ENCODE measurements at regions not wholly inside any gene's neighbourhood (a gene's known extent, or its start where the extent isn't known, plus 50 kb on each side); places are given as distances from the start of the nearest gene placed in this dataset.

GRCh38 chr13:111456452-111457230 lies 136.2 kb downstream of the TEX29 start:
- DNase-seq (ENCODE audit: low spot score): no peak

GRCh38 chr13:111458001-111458531 lies 137.6 kb downstream of the TEX29 start:
- no peak for DNase-seq (ENCODE audit: low spot score)

- no peak for DNase-seq (ENCODE audit: low spot score)
Observed at GRCh38 chr13:111458739-111459138, 138.3 kb downstream of the TEX29 start.

GRCh38 chr13:111459803-111460547 lies 139.5 kb downstream of the TEX29 start:
- no peak for DNase-seq (ENCODE audit: low spot score)

GRCh38 chr13:111460548-111461444 lies 140.4 kb downstream of the TEX29 start:
- DNase-seq (ENCODE audit: low spot score): peak; percentile 67

- DNase-seq (ENCODE audit: low spot score): no peak
Observed at GRCh38 chr13:111461445-111462149, 141.2 kb downstream of the TEX29 start.

DNA sequence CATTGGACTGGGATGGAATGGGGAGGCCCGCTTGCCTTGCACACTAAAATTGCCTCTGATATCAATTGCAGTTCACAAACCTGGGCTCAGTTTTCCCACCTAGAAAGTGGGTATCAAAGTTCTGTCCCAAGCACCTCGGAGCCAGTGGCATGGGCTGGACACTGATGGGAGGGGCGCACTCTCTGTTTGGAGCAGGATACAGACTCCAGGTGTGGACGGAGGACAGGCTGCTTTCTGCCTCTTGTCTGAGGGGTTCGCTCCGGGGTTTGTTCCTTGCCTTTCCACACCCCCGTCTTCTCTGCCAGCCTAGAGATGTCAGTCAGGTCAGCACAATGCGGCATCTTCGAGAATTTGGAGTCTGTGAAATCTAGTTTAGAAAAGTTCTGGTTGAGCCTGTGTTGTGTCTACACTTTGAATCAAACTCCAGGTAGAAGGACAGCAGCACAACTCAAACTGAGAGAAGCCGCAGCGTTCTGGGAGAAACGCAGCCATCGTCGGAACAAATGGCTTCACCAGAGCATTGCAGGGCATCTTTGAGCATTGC lies 141.9 kb downstream of the TEX29 start:
- peak; percentile 22 for DNase-seq (ENCODE audit: low spot score)

GRCh38 chr13:111462944-111463343 lies 142.5 kb downstream of the TEX29 start:
- no peak for DNase-seq (ENCODE audit: low spot score)

DNA sequence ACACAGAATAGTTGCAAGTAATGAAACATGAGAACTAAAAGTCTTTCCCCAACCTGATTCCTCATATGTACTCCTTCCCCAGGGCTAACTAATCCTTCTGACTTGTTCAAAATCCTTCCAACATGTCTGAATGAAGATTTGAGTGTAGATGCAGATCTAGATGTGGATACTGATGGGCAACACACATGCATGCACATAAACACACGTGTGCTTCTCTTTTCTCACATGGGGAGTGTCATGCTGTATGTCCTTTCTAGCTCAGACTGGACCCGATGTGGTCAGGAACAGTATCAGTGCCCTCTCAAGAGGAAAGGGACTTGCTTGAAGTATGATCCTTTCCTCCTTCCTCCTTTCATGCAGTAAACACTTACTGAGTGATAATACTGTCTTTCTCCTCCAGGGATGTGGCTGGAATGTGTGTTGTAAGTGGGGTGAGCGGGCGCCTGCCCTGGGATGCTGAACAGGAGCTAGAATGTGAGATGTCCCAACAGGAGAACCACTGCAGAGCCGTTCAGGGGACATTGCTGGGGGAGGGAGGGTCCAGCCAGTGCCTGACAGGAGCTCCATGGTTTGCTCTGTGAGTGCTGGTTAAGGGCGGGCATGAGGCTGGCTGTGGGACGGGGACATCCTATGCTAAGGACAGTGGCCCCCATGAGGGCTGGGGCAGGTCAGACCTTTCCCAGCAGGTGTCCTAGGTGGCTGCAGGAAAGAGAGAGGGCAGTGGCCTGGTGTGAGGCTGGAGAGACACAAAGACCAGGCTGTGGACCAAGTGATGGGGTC lies 146.9 kb downstream of the TEX29 start:
- no peak for DNase-seq (ENCODE audit: low spot score)

DNA sequence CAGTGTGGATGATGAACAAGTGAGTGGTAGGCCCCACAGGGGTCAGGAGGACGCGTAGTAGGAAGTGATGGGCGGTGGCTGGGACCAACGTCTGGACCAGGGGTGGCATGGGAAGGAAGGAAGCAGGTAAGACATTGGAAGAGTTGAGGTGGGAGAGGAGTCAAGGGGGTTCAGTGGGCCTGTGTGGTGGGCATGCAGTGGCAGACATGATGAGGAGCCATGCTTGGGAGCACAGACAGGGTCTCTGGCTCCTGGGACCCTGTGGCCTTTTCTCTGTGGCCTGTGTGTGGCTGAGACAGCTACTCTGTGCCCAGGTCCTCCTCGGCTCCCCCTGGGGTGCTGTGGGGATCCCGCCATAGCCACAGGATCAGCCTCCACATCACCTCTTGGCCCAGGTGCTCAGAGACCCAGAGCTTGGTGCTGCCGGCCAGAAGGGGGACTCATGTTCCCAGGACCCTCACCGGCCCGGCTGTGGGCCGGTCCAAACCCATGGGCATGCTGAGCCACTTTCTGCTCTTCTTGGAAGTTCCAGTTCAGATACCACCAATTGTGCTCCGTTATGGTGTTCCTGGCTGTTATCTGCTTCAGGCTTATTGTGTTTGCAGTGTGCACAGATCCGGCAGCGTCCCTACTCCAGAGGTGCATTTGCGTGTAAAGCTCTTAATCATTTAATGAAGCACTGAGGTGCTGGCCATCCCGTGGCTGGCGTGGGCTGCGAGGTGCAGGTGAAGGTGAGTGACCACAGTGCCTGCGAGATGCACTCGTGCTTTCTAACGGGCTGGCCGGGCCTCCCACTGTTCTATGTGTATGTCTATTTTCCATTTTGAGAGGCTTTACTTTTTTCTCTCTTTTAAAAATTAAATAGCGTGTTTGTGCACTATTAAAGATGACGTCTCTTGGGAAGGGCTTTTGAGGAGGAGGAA lies 147.9 kb downstream of the TEX29 start:
- no peak for DNase-seq (ENCODE audit: low spot score)

DNA sequence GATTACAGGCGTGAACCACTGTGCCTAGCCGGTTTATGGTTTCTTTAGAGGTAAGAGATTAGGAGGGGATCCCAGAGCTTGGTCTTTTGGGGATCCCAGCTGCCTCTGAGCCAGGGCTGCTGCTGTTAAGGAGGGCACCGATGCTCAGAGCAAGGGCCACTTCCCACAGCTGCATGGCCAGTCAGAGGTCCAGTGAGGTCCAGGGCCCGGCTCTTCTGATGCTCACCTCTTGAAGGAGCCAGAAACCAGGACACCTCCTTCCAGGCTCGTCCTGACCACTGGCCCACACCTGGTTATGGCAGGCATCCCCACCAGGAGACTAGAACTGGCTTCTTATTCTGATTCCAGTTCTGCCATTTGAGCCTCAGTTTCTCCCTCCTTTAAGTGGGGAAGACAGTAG lies 149.0 kb downstream of the TEX29 start:
- no peak for DNase-seq (ENCODE audit: low spot score)

GRCh38 chr13:111469916-111470506 lies 149.6 kb downstream of the TEX29 start:
- DNase-seq (ENCODE audit: low spot score): no peak

- no peak for DNase-seq (ENCODE audit: low spot score)
Observed at GRCh38 chr13:111470933-111471332, 150.5 kb downstream of the TEX29 start.

DNA sequence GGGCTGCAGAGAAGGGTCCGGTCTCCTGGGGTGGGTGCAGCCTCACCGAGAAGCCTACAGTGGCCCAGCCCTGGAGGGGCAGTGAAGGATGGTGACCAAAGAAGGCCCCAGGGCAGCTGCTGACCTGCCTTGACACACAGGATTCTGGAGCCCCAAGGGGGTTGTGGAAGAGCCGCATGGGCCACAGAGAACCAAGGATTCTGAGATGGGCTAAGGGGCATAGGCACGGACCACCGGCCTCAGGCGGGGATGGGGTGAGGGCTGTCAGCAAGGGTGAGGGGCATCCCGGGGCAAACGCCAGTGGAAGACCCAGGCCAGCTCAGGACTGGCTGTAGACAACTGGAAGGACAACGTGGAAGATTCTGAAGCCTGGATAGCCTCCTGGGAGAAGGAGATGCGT lies 151.6 kb downstream of the TEX29 start:
- DNase-seq (ENCODE audit: low spot score): no peak

DNA sequence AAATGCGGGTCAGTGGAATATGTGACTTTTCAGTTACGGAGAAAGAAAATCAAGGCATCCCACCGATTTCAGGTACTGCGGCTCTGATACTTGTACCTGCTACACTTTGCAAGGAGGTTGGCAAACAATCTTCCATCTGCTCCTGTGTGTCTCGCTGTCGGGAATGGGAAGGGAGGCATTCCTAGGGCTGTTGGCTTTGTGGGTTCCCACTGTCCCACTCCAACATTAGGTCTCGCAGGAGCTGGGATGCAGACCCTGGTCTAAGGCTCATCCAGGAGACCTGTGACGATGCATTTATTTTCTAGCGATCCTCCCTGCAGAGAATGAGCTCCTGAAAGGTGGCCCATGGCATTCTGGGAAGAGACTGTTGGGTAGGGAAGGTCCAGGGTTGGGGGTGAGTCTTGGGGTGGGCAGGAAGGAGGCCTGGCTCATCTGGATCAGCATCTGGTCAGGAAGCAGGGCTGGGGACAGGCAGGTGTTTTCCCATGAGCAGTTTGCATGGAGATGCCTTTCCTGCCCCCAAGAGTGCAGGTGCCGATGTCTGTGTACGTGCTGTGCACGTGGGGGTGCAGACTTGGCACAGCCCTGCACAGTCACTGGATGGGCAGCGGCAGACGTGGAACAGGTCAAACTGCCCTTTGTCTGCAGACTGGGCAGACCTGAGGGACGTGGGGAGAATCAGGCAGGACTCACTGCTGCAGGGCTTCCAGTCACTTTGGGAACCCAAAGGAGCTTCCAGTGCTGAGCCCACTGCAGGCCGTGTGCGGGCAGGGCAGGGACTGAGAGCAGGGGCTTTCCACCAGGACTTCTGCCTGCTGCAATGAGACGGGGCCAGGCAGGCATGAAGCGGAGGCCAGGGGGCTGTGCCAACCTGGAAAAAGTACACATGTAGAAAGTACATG lies 152.4 kb downstream of the TEX29 start:
- DNase-seq (ENCODE audit: low spot score): peak; percentile 37

- DNase-seq (ENCODE audit: low spot score): peak; percentile 54
Observed at GRCh38 chr13:111474136-111475002, 153.9 kb downstream of the TEX29 start.

DNA sequence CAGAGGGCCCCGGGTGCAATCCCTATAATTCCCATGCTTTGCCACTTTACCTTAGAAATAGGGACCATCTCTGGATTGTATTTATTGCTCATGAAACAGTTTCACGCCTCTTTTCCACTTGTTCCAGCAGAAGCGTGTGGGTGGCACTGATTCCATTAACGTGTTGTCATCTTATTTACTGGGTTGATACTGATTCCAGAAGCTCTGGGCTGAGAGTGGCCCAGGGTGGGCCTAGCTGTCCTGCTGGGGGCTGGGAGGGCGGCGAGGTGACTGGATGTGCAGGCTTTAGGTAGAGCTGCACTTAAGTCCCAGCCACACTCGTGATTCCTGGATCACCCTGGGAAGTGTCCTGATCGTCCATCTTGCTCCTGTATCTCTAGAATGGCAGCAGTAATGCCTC lies 155.0 kb downstream of the TEX29 start:
- DNase-seq (ENCODE audit: low spot score): no peak

Measured in ecto neural progenitor cell (in vitro differentiated cells).